ENCODE measurements at regions not wholly inside any gene's neighbourhood (a gene's known extent, or its start where the extent isn't known, plus 50 kb on each side); places are given as distances from the start of the nearest gene placed in this dataset.
"Not testable (repeated sequence)": the region's sequence is repeated elsewhere in the genome, so short reads cannot be mapped to it uniquely, and the experiment has no call there.

GRCh38 chr5:92941806-92942205, 639.2 kb downstream of the NR2F1-AS1 start:
- DNase-seq, result no peak
- in situ Hi-C loops (cut with MboI; ENCODE audit: low pct_unique_long_range_greater_than_20kb, low sequenced_read_pairs), result no loop called here

GRCh38 chr5:92939428-92939827, 641.6 kb downstream of the NR2F1-AS1 start:
- no peak for DNase-seq
- in situ Hi-C loops (cut with MboI; ENCODE audit: low pct_unique_long_range_greater_than_20kb, low sequenced_read_pairs), result no loop called here

- DNase-seq; in situ Hi-C loops (cut with MboI; ENCODE audit: low pct_unique_long_range_greater_than_20kb, low sequenced_read_pairs): not testable (repeated sequence)
Measured at GRCh38 chr5:92937396-92937795, 643.6 kb downstream of the NR2F1-AS1 start.

GRCh38 chr5:92930057-92930456, 651.0 kb downstream of the NR2F1-AS1 start:
- in situ Hi-C loops (cut with MboI; ENCODE audit: low pct_unique_long_range_greater_than_20kb, low sequenced_read_pairs), result no loop called here
- no peak for DNase-seq

- in situ Hi-C loops (cut with MboI; ENCODE audit: low pct_unique_long_range_greater_than_20kb, low sequenced_read_pairs), result no loop called here
- DNase-seq, result no peak
Measured at GRCh38 chr5:92927291-92927778, 653.7 kb downstream of the NR2F1-AS1 start.

GRCh38 chr5:92923885-92924284, 657.1 kb downstream of the NR2F1-AS1 start:
- in situ Hi-C loops (cut with MboI; ENCODE audit: low pct_unique_long_range_greater_than_20kb, low sequenced_read_pairs), result no loop called here
- DNase-seq, result no peak

- DNase-seq, result no peak
- in situ Hi-C loops (cut with MboI; ENCODE audit: low pct_unique_long_range_greater_than_20kb, low sequenced_read_pairs), result no loop called here
Measured at GRCh38 chr5:92922231-92922967, 658.6 kb downstream of the NR2F1-AS1 start.

- DNase-seq, result no peak
- in situ Hi-C loops (cut with MboI; ENCODE audit: low pct_unique_long_range_greater_than_20kb, low sequenced_read_pairs), result no loop called here
Measured at GRCh38 chr5:92917044-92917443, 664.0 kb downstream of the NR2F1-AS1 start.

- DNase-seq, result no peak
- in situ Hi-C loops (cut with MboI; ENCODE audit: low pct_unique_long_range_greater_than_20kb, low sequenced_read_pairs), result no loop called here
Measured at GRCh38 chr5:92916036-92916435, 665.0 kb downstream of the NR2F1-AS1 start.

- no peak for DNase-seq
- in situ Hi-C loops (cut with MboI; ENCODE audit: low pct_unique_long_range_greater_than_20kb, low sequenced_read_pairs), result no loop called here
Measured at GRCh38 chr5:92912283-92912682, 668.7 kb downstream of the NR2F1-AS1 start.

GRCh38 chr5:92911851-92912250, 669.2 kb downstream of the NR2F1-AS1 start:
- in situ Hi-C loops (cut with MboI; ENCODE audit: low pct_unique_long_range_greater_than_20kb, low sequenced_read_pairs), result no loop called here

GRCh38 chr5:92911293-92911692, 669.7 kb downstream of the NR2F1-AS1 start:
- DNase-seq, result no peak
- in situ Hi-C loops (cut with MboI; ENCODE audit: low pct_unique_long_range_greater_than_20kb, low sequenced_read_pairs), result no loop called here

More at GRCh38 chr5:92911851-92912250, 669.2 kb downstream of the NR2F1-AS1 start:
- DNase-seq, result no peak

GRCh38 chr5:92909602-92909962, 671.4 kb downstream of the NR2F1-AS1 start:
- in situ Hi-C loops (cut with MboI; ENCODE audit: low pct_unique_long_range_greater_than_20kb, low sequenced_read_pairs), result no loop called here
- DNase-seq, result peak; percentile 20

GRCh38 chr5:92908952-92909601, 671.9 kb downstream of the NR2F1-AS1 start:
- DNase-seq, result no peak
- in situ Hi-C loops (cut with MboI; ENCODE audit: low pct_unique_long_range_greater_than_20kb, low sequenced_read_pairs), result no loop called here

- DNase-seq, result peak; percentile 7
- in situ Hi-C loops (cut with MboI; ENCODE audit: low pct_unique_long_range_greater_than_20kb, low sequenced_read_pairs), result no loop called here
Measured at GRCh38 chr5:92907938-92908606, 672.9 kb downstream of the NR2F1-AS1 start.

- in situ Hi-C loops (cut with MboI; ENCODE audit: low pct_unique_long_range_greater_than_20kb, low sequenced_read_pairs), result no loop called here
- DNase-seq, result no peak
Measured at GRCh38 chr5:92906798-92907376, 674.1 kb downstream of the NR2F1-AS1 start.

GRCh38 chr5:92904021-92904420, 677.0 kb downstream of the NR2F1-AS1 start:
- in situ Hi-C loops (cut with MboI; ENCODE audit: low pct_unique_long_range_greater_than_20kb, low sequenced_read_pairs), result no loop called here
- no peak for DNase-seq

GRCh38 chr5:92899611-92900010, 681.4 kb downstream of the NR2F1-AS1 start:
- in situ Hi-C loops (cut with MboI; ENCODE audit: low pct_unique_long_range_greater_than_20kb, low sequenced_read_pairs), result no loop called here

GRCh38 chr5:92896722-92897121, 684.3 kb downstream of the NR2F1-AS1 start:
- in situ Hi-C loops (cut with MboI; ENCODE audit: low pct_unique_long_range_greater_than_20kb, low sequenced_read_pairs), result no loop called here

More at GRCh38 chr5:92899611-92900010, 681.4 kb downstream of the NR2F1-AS1 start:
- no peak for DNase-seq

GRCh38 chr5:92890841-92891244, 690.2 kb downstream of the NR2F1-AS1 start:
- DNase-seq, result no peak
- in situ Hi-C loops (cut with MboI; ENCODE audit: low pct_unique_long_range_greater_than_20kb, low sequenced_read_pairs), result no loop called here

More at GRCh38 chr5:92896722-92897121, 684.3 kb downstream of the NR2F1-AS1 start:
- no peak for DNase-seq

Measured in KBM-7 (cell line).